Uterus (tissue), 2 donors: ENCODE measurements at regions not wholly inside any gene's neighbourhood (a gene's known extent, or its start where the extent isn't known, plus 50 kb on each side); places are given as distances from the start of the nearest gene placed in this dataset.
"Not testable (repeated sequence)": the region's sequence is repeated elsewhere in the genome, so short reads cannot be mapped to it uniquely, and the experiment has no call there.

Source experiments
- CTCF ChIP-seq, 4 experiments: fragments of 200-600 bp in 2 of 4; fragments of 450-650 bp in 2 of 4; sonication (generic) in 2 of 4; IDR thresholded peaks; one replicate each; pipeline ENCODE4 v1.5.1; 2016 to 2019; ENCODE audit warnings: antibody characterized with exemption in 4 of 4, mild to moderate bottlenecking in 2 of 4, moderate library complexity in 1 of 4
- POLR2A ChIP-seq, 2 donors: fragments of 450-650 bp; IDR thresholded peaks; one replicate each; pipeline ENCODE4 v1.6.1; 2016; ENCODE audit warnings: antibody characterized with exemption in 2 of 2, mild to moderate bottlenecking in 1 of 2, moderate library complexity in 1 of 2

GRCh38 chr5:21559109-21559508, 1294.0 kb downstream of the CDH12 start:
- TF ChIP-seq CTCF, POLR2A (IDR thresholded peaks at IDR 0.05): not testable (repeated sequence)
